Activated T-cell treated with anti-CD3 and anti-CD28 coated beads, Interleukin-2, amount 50 U/mL, for 4 hours (primary cell): ENCODE measurements at regions not wholly inside any gene's neighbourhood (a gene's known extent, or its start where the extent isn't known, plus 50 kb on each side); places are given as distances from the start of the nearest gene placed in this dataset.
"Not testable (repeated sequence)": the region's sequence is repeated elsewhere in the genome, so short reads cannot be mapped to it uniquely, and the experiment has no call there.

ENCODE experiments used
- ATAC-seq, 2 donors: fragments of 200-7000 bp; cut with Tn5 transposase; one replicate each; pipeline ENCODE4 v1.10.0; 2021
- DNase-seq: peaks from one replicate; pipeline ENCODE4 v3.0.0-alpha.2; 2020
- H3K27me3 Mint-ChIP-seq: one replicate; pipeline ENCODE4 v1.8.0; 2021; ENCODE audit warnings: low read depth, mixed read lengths
- H3K36me3 Mint-ChIP-seq: one replicate; pipeline ENCODE4 v1.8.0; 2022; ENCODE audit warnings: mixed read lengths; ENCODE audit not compliant: insufficient read depth
- H3K4me1 Mint-ChIP-seq: one replicate; pipeline ENCODE4 v1.8.0; 2021; ENCODE audit warnings: low read depth, mixed read lengths
- H3K4me3 Mint-ChIP-seq: one replicate; pipeline ENCODE4 v1.8.0; 2021; ENCODE audit warnings: mild to moderate bottlenecking, moderate library complexity, mixed read lengths
- H3K9me3 Mint-ChIP-seq: one replicate; pipeline ENCODE4 v1.8.0; 2021; ENCODE audit warnings: mixed read lengths

DNA sequence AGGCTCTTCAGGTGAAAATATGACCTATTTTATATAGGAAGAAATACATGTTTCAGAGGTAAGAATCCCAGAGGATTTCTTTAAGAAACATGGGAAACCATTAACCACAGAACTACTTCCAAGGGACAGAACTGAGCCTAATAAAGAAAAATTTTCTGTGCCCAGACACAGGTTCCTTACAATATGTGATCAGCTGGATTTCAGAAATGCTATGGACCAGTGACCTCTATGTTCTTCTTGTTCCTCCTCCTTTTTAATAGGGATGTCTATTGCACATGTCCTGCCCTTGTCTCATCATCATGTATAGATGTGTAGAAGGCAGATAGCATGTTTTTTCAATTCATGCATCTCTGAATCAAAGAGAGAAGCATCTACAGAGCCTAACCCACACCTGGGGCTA, 836.6 kb downstream of the RNF144A start:
- H3K36me3 Mint-ChIP-seq: no peaks in the 10 kb centered on the region
- no peaks in the 10 kb centered on the region for H3K27me3 Mint-ChIP-seq
- H3K4me3 Mint-ChIP-seq: no peak overlapping the region
- ATAC-seq (no peak), DNase-seq (no peak)
- peaks cover 22% of the 10 kb centered on the region for H3K9me3 Mint-ChIP-seq
- peaks cover 9% of the 10 kb centered on the region for H3K4me1 Mint-ChIP-seq

DNA sequence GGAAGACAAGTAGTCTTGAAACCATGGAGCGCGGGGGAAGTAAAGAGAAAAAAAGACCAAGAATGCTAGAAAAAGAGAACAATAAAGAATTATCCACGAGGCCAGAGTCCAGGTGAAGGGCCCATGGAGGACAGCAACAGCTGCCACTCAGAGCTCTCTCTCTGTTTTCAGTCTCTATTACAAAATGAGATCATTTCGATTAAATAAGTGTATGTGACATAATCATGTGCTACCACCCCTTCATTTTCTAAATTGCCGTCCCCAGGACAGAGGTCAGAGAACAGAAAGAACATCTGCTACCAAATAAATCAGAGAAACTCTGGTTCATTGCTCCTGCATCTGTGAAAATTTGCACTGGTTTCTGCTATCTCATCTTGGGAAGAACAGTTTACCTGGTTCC, 838.7 kb downstream of the RNF144A start:
- Mint-ChIP-seq H3K9me3 (peaks cover 22% of the 10 kb centered on the region), H3K36me3 (no peaks in the 10 kb centered on the region)

DNA sequence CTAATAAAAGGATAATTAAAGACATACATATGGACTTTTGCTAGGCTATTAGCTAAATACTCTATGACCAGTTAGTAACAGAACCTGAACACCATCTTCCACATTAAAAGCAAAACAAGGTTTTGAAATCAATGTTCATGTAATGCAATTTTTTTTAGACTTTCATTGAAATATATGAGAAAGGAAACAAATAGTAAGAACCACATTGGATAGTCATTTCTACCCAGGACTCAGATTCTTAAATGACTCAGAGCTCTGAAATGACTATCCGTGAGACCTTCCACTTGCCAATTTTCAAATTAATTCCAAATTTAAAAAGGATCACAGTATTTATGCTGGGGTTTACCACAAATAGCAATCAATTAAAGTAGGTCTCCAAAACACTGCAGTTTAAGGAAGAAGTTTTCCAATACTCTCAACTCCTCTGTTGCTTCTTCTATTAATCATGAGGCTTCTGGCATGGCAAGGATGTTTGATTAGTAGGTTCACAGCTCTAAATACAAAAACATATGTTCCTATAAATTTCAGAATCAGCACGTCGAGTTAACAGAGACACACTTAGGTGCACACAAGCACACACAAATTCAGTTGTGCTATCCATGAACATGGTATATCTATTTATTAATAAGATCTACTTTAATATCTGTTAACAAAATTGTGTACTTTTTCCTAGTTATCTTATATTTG, 841.0 kb downstream of the RNF144A start:
- H3K4me3 Mint-ChIP-seq: no peak overlapping the region
- peaks cover 26% of the 10 kb centered on the region for H3K9me3 Mint-ChIP-seq
- DNase-seq (no peak), ATAC-seq (peak; percentile 79 to 90)
- H3K4me1 Mint-ChIP-seq: peaks cover 6% of the 10 kb centered on the region
- H3K36me3 Mint-ChIP-seq: peaks cover 2% of the 10 kb centered on the region
- no peaks in the 10 kb centered on the region for H3K27me3 Mint-ChIP-seq

More for the DNA sequence above, 838.7 kb downstream of the RNF144A start:
- no peaks in the 10 kb centered on the region for H3K27me3 Mint-ChIP-seq
- H3K4me3 Mint-ChIP-seq: no peak overlapping the region
- ATAC-seq (no peak), DNase-seq (no peak)
- H3K4me1 Mint-ChIP-seq: peaks cover 6% of the 10 kb centered on the region

DNA sequence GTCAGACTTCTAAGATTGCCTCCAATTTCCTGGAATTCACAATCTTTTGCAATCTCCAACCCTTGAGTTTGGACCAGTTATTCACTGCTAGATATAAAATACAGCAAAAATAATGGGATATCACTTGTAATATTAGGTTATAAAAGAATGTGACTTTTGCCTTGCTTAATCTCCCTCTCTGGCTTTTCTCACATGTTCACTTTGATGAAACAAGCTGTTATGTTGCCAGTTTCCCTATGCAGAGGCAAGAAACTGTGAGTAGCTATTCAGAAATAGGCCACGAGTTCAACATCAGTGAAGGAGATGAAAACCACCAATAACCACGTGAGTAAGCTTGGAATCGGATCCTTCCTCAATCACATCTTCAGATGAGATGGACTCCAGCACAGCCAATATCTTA, 842.7 kb downstream of the RNF144A start:
- H3K27me3 Mint-ChIP-seq: no peaks in the 10 kb centered on the region
- peaks cover 6% of the 10 kb centered on the region for H3K4me1 Mint-ChIP-seq
- ATAC-seq (no peak), DNase-seq (no peak)
- peaks cover 25% of the 10 kb centered on the region for H3K9me3 Mint-ChIP-seq
- H3K4me3 Mint-ChIP-seq: no peak overlapping the region
- H3K36me3 Mint-ChIP-seq: peaks cover 2% of the 10 kb centered on the region

DNA sequence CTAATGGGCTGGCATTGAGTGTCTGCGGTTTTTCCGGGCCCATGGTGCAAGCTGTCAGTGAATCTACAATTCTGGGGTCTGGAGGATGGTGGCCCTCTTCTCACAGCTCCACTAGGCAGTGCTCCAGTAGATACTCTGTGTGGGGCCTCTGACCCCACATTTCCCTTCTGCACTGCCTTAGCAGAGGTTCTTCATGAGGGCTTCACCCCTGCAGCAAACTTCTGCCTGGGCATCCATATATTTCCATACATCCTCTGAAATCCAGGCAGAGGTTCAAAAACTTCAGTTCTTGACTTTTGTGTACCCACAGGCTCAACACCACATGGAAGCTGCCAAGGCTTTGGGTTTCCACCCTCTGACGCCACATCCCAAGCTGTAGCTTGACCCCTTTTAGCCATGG, 846.2 kb downstream of the RNF144A start:
- not testable (repeated sequence) for DNase-seq, H3K27me3 Mint-ChIP-seq, H3K4me3 Mint-ChIP-seq, ATAC-seq, H3K4me1 Mint-ChIP-seq, H3K36me3 Mint-ChIP-seq
- H3K9me3 Mint-ChIP-seq: peaks cover 21% of the 10 kb centered on the region

DNA sequence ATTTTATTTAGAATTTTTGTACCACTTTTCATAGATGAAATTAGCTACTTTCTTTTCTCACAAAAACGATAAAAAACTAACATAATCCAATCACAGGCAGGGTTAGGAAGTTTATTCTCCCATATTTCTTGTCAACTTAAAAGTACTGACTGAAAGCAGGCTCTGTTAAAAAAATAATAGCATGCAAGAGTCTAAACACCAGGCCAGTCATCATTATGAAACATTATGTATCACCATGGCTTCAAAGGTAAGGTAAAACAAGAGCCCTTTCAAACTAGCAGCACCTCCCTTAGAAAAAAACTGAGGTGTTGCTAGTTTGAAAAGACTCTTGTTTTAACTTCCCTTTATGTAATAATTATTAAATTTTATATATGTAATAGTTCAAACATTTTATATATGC, 848.0 kb downstream of the RNF144A start:
- peaks cover 4% of the 10 kb centered on the region for H3K4me1 Mint-ChIP-seq
- no peaks in the 10 kb centered on the region for H3K27me3 Mint-ChIP-seq
- DNase-seq: no peak
- no peak overlapping the region for H3K4me3 Mint-ChIP-seq
- ATAC-seq: no peak
- peaks cover 25% of the 10 kb centered on the region for H3K9me3 Mint-ChIP-seq
- peaks cover 2% of the 10 kb centered on the region for H3K36me3 Mint-ChIP-seq

DNA sequence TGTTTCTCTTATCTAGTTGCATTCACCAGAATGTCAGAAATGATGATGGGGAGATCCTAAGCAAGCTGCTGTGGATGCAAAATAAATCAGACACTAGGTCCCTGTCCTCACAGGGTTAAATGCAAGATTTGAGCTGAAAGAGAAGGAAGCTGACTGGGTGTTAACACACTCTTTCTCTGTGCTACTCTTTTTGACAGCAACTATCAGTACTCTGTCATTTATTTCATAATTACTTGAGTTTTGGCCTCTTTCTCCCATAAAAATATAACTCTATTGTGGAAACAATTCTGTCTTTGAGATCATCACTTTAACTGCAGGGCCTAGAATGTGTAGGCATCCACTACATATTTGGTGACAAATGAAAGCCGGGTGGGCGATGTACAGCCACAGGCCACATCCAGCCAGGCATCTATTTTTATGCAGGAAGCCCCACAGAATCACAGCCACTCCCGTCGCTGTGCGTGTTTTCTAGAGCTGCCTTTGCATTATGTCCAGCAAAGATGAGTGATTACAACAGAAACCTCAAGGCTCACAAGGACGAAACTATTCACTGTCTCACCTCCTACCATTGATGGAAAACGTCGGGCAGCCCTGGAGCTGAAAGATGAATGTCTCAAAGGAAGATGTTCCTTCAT, 849.0 kb downstream of the RNF144A start:
- Mint-ChIP-seq H3K36me3 (peaks cover 2% of the 10 kb centered on the region), H3K9me3 (peaks cover 25% of the 10 kb centered on the region), H3K27me3 (no peaks in the 10 kb centered on the region), H3K4me3 (no peak overlapping the region), H3K4me1 (peaks cover 4% of the 10 kb centered on the region)
- DNase-seq: no peak
- peak in 1 of 2 donors; percentile 43 for ATAC-seq

DNA sequence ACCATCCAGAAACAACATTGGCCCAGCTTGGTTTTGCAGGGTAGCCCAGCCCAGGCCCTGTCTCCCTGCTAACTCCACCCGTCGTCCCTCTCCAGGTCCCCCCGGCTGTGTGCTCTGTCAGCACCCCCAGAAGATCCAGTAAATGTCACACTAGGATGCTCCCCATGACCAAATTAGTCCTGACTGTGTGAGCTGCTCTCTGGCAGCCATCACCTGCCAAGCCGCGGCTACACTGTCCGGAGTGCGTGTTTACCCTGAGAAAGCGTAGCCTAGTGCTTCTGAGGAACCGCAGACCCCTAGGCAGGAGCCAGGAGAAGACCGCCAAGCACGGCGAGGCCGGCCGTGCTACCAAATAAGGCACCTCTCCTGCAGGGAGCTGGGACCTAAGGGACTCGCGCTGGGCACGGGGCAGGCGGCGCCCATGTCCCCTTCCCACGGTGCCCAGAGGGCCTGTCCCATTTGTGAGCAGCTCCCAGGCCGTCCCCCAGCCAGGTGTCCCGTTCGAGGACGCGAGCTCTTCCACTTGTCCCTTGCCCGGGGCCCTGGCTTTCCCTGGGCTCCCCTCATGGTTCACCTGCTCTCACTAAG, 849.9 kb downstream of the RNF144A start:
- peaks cover 4% of the 10 kb centered on the region for H3K4me1 Mint-ChIP-seq
- ATAC-seq: no peak
- peaks cover 2% of the 10 kb centered on the region for H3K36me3 Mint-ChIP-seq
- H3K4me3 Mint-ChIP-seq: no peak overlapping the region
- H3K27me3 Mint-ChIP-seq: no peaks in the 10 kb centered on the region
- peaks cover 25% of the 10 kb centered on the region for H3K9me3 Mint-ChIP-seq
- DNase-seq: no peak

DNA sequence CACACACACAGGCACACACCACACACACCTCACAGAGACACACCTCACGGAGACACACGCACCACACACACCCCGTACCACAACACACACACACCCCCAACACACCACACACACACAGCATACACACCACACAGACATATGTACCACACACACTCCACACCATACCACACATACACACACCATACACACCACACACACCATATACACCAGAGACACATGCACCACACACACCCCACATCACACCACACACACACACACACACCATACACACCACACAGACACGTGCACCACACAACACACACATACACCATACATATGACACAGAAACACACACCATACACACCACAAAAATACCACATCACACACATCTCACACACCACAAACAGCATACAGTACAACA, 850.7 kb downstream of the RNF144A start:
- Mint-ChIP-seq H3K9me3 (peaks cover 19% of the 10 kb centered on the region), H3K36me3 (no peaks in the 10 kb centered on the region), H3K4me1 (peaks cover 7% of the 10 kb centered on the region), H3K4me3 (no peak overlapping the region), H3K27me3 (no peaks in the 10 kb centered on the region)
- ATAC-seq: no peak
- no peak for DNase-seq

DNA sequence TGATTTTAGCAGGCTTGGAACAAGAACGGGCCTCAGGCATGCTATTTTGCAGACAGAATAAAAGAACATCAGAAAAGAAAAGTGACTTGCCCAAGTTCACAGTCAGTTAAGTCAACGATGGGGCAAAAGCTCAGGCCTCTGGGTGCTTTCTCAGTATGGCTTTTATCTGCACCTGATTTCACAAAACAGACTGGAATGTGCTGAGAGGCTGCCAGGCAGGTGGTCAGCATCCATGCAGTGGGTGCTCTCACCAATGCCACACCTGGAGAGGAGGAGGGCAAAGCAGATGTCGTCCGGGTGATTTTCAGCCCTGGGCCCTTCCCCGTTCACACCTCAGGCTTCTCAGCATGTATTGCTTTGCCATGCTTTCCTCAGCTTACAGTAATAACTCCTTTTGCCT, 854.6 kb downstream of the RNF144A start:
- DNase-seq (no peak), ATAC-seq (no peak)
- H3K36me3 Mint-ChIP-seq: no peaks in the 10 kb centered on the region
- no peak overlapping the region for H3K4me3 Mint-ChIP-seq
- peaks cover 4% of the 10 kb centered on the region for H3K9me3 Mint-ChIP-seq
- peaks cover 19% of the 10 kb centered on the region for H3K4me1 Mint-ChIP-seq
- H3K27me3 Mint-ChIP-seq: no peaks in the 10 kb centered on the region

DNA sequence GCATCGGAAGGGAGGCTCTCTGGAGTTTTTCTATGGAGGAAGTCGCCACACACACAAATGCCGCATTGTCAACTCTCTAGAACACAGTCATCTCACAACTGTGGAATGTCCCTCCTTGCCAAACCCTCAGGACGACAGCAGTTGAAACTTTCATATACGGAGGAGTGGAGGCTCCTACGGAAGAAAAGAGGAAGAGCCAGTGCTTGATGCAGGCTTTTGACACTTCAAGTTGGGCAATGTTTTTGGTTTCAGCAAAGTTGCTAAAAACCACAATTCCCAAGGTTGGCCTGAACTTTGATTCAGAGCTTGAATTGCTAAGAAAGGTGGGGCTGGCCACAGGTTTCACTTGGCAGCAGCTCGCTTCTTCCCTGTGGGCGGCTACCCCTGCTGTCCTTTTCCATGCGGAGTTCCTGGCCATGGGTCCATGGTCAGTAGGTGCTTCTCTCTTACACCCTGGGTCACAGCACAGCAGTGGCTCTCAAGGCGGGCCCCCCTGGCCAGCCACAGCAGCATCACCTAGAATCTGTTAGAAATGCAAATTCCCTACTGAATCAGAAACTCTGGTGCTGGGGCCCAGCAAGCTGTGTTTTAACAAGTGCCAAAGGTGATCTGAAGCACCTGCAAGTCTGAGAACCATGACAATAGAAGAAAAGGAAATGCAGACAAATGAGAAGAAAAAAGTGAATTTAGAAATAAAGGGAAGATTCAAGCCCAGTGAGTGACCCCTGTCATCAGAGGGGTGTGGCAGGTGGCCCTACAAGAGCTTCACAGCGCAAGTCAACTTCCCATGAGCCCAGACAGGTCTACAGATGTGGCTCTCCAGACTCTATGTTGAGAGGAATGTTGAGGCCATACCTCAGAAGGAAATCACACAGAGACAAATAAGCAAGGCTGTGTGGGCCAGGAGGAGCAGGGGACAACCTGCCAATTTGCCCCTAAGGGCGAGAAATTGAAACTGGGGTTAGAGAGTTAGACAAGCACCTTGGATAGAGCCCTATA, 856.4 kb downstream of the RNF144A start:
- DNase-seq: no peak
- Mint-ChIP-seq H3K27me3 (no peaks in the 10 kb centered on the region), H3K4me3 (no peak overlapping the region), H3K36me3 (no peaks in the 10 kb centered on the region), H3K4me1 (peaks cover 18% of the 10 kb centered on the region), H3K9me3 (peaks cover 4% of the 10 kb centered on the region)
- ATAC-seq: peak; percentile 68 to 77

DNA sequence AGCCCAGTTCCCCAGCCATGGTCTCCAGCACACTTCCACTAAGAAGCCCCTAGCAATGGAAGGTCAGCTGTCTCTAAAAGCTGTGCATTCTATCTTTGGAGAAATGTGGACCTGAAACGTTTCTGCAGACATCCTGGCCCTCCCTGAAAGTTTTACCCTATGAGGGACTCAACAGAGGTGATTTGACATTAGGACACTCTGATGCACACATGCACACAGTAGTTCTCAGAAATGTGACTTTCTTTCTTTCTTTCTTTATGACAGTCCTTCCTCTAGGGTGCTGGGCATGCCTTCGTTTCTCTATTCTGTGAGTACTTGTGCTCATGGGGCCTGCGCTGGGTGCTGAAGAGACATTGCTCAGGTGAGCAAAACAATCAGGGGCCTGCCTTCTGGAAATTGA, 857.3 kb downstream of the RNF144A start:
- no peaks in the 10 kb centered on the region for H3K36me3 Mint-ChIP-seq
- ATAC-seq (peak; percentile 25 to 37), DNase-seq (no peak)
- peaks cover 18% of the 10 kb centered on the region for H3K4me1 Mint-ChIP-seq
- no peaks in the 10 kb centered on the region for H3K27me3 Mint-ChIP-seq
- H3K9me3 Mint-ChIP-seq: peaks cover 4% of the 10 kb centered on the region
- H3K4me3 Mint-ChIP-seq: no peak overlapping the region

DNA sequence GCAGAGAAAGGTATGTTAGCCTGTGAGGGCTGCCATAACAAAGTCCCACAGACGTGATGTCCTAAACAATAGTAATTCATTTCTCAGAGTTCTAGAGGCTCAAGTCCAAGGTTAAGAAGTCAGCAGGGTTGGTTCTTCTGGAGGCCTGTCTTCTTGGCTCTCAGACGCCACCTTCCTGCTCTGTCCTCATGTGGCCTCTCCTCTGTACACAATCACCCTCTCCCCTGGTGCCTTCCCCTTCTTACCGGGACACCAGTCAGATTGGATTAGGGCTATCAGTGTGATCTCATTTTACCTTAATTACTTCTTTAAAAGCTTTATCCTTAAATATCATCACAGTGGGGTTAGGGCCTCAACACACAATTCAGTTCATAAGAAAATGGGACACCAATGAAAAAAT, 860.5 kb downstream of the RNF144A start:
- H3K4me1 Mint-ChIP-seq: peaks cover 18% of the 10 kb centered on the region
- H3K4me3 Mint-ChIP-seq: no peak overlapping the region
- no peaks in the 10 kb centered on the region for H3K27me3 Mint-ChIP-seq
- H3K36me3 Mint-ChIP-seq: no peaks in the 10 kb centered on the region
- ATAC-seq (no peak), DNase-seq (no peak)
- no peaks in the 10 kb centered on the region for H3K9me3 Mint-ChIP-seq

DNA sequence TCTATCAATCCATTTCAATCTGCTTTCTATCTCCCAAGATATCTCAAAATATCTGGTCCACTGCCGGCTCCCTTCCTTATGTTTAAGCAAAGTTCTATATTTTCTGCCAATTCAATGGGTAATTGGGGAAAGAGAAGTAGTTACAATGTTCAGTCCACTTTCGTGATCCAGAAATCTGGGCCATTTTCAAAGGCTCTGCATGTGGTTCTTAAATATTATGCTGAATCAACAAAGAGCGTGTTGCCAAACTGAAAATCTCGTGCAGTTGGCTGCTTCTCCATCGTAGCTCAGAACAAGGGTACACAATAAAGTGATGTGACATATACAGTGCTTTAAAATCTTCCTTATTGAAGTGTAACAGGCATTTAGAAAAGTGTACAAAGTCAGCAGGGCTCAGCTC, 863.1 kb downstream of the RNF144A start:
- no peaks in the 10 kb centered on the region for H3K36me3 Mint-ChIP-seq
- no peaks in the 10 kb centered on the region for H3K9me3 Mint-ChIP-seq
- H3K27me3 Mint-ChIP-seq: no peaks in the 10 kb centered on the region
- no peaks in the 10 kb centered on the region for H3K4me1 Mint-ChIP-seq
- no peak for DNase-seq
- H3K4me3 Mint-ChIP-seq: no peak overlapping the region
- no peak for ATAC-seq
